Activated naive CD4-positive, alpha-beta T cell treated with anti-CD3 and anti-CD28 coated beads, Interleukin-2, amount 10 ng/mL, durations not matched to agents 7 days and 5 days (primary cell): ENCODE measurements at regions not wholly inside any gene's neighbourhood (a gene's known extent, or its start where the extent isn't known, plus 50 kb on each side); places are given as distances from the start of the nearest gene placed in this dataset.

Experiments used
- CTCF ChIA-PET: fragments of 350-600 bp; sonication (Branson Sonifier 250); formaldehyde crosslinking; loops from one replicate; lab custom pipeline; 2021; ENCODE audit warnings: antibody characterized with exemption; lab: Charles Lee
- DNase-seq: peaks from one replicate; pipeline ENCODE4 v3.0.0-alpha.2; 2020
- H3K27ac Mint-ChIP-seq: one replicate; pipeline ENCODE4 v1.8.0; 2021; ENCODE audit warnings: mild to moderate bottlenecking, moderate library complexity, mixed read lengths
- H3K27me3 Mint-ChIP-seq: one replicate; pipeline ENCODE4 v1.8.0; 2021; ENCODE audit warnings: mild to moderate bottlenecking, mixed read lengths
- H3K36me3 Mint-ChIP-seq: one replicate; pipeline ENCODE4 v1.8.0; 2021; ENCODE audit warnings: mixed read lengths
- H3K4me1 Mint-ChIP-seq: one replicate; pipeline ENCODE4 v1.8.0; 2021; ENCODE audit warnings: mixed read lengths
- H3K4me3 Mint-ChIP-seq: one replicate; pipeline ENCODE4 v1.8.0; 2021; ENCODE audit warnings: mild to moderate bottlenecking, moderate library complexity, mixed read lengths
- H3K9me3 Mint-ChIP-seq: one replicate; pipeline ENCODE4 v1.8.0; 2021; ENCODE audit warnings: mixed read lengths

DNA sequence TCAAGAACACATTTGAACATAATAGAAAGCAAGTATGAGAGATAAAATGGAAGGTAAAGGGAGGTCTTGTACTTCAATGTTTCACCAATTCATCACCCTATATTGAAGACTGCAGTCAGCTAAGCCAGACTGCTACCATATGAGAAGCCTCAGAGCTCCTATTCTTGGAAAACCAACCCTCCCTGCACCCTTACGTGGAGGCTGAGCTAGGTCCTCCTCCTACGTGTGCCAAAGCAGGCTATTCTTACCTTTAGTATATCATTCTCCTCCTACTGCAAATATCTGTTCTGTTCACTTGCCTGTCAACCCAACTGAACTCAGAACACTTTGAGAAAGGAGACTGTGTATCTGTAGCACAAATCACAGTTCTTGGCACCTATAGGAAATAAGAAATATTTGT is 255.8 kb upstream of the HNRNPA3 start:
- H3K9me3 Mint-ChIP-seq: no peaks in the 10 kb centered on the region
- no peaks in the 10 kb centered on the region for H3K4me1 Mint-ChIP-seq
- H3K4me3 Mint-ChIP-seq: no peak overlapping the region
- no peaks in the 10 kb centered on the region for H3K36me3 Mint-ChIP-seq
- CTCF ChIA-PET: interaction anchor here (1.2 kb wide), 1 partner anchor 192 kb away, joined by 4 read pairs; no protein-coding TSS in a partner anchor
- H3K27me3 Mint-ChIP-seq: peaks cover 22% of the 10 kb centered on the region
- no peak overlapping the region for H3K27ac Mint-ChIP-seq
- no peak for DNase-seq

DNA sequence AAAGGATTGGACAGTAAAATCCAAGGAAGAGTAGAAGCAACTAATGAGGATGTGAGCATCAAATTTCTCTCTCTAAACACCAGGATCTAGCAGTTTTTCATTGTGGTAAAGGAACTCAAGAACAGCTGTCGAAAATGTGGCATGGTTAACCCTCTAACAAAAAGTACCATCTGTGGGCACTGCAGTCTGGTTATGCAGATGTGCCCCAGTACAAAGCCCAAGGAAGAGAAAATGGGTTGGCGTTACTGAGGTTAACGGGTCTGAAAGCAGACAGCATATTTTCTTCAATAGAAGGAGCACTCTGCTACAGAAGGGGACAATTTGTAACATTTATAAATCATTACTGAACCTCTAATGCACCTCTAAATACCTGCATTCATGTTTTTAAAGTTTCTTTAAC is 253.0 kb upstream of the HNRNPA3 start:
- Mint-ChIP-seq H3K36me3 (no peaks in the 10 kb centered on the region), H3K27me3 (peaks cover 22% of the 10 kb centered on the region), H3K9me3 (no peaks in the 10 kb centered on the region), H3K27ac (no peak overlapping the region), H3K4me3 (no peak overlapping the region), H3K4me1 (no peaks in the 10 kb centered on the region)
- CTCF ChIA-PET: no interaction called here
- no peak for DNase-seq

GRCh38 chr2:176960061-176960460 is 252.5 kb upstream of the HNRNPA3 start:
- no peak overlapping the region for H3K4me3 Mint-ChIP-seq
- H3K4me1 Mint-ChIP-seq: no peaks in the 10 kb centered on the region
- CTCF ChIA-PET: no interaction called here
- H3K27me3 Mint-ChIP-seq: peaks cover 22% of the 10 kb centered on the region
- DNase-seq: no peak
- no peaks in the 10 kb centered on the region for H3K9me3 Mint-ChIP-seq
- H3K27ac Mint-ChIP-seq: no peak overlapping the region
- no peaks in the 10 kb centered on the region for H3K36me3 Mint-ChIP-seq

DNA sequence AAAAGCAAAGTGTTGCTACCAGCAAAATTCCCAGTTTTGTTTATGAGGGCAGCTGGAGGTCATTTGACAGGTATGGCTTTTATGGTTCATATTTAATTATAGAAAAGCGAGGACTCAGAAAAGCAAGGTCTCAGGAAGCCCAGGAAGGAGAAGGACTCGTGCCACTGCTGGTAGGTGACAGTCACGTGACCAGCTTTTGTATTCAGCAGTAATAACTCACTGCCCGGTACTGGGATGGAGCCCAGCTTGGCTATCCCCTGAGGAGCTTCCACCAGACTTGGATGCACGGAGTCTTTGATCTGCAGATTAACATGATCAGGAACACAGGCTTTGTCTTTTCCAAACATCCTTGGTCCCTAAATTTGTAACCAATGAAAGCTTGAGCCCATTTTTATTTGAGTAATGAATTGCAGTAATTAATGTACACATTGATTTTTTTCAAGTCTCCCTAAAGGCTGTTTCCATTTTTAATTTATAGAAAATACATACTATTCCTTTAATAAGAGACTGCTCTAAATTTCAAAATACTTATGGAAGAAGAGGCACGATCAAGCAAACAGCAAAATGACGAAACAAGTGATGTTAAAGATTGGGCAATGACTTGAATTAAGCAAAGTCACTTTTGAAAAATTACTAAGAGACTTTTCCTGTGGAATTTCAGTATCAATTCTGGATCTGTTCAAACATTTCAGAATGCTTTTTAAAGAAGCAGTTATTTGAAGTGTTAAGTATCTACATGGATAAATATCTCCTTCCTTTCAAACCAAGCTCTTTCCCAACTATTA is 251.7 kb upstream of the HNRNPA3 start:
- H3K9me3 Mint-ChIP-seq: no peaks in the 10 kb centered on the region
- H3K4me1 Mint-ChIP-seq: no peaks in the 10 kb centered on the region
- no peak overlapping the region for H3K4me3 Mint-ChIP-seq
- CTCF ChIA-PET: no interaction called here
- no peak overlapping the region for H3K27ac Mint-ChIP-seq
- H3K27me3 Mint-ChIP-seq: peaks cover 17% of the 10 kb centered on the region
- DNase-seq: no peak
- no peaks in the 10 kb centered on the region for H3K36me3 Mint-ChIP-seq

- H3K4me1 Mint-ChIP-seq: no peaks in the 10 kb centered on the region
- no peaks in the 10 kb centered on the region for H3K36me3 Mint-ChIP-seq
- H3K9me3 Mint-ChIP-seq: no peaks in the 10 kb centered on the region
- H3K27me3 Mint-ChIP-seq: peaks cover 18% of the 10 kb centered on the region
- no peak overlapping the region for H3K27ac Mint-ChIP-seq
- no peak overlapping the region for H3K4me3 Mint-ChIP-seq
- CTCF ChIA-PET: interaction anchor here (0.7 kb wide), 1 partner anchor 47 kb away, joined by 3 read pairs; no protein-coding TSS in a partner anchor
- no peak for DNase-seq
Observed at GRCh38 chr2:176961775-176962619, 250.6 kb upstream of the HNRNPA3 start.

- Mint-ChIP-seq H3K36me3 (no peaks in the 10 kb centered on the region), H3K4me3 (no peak overlapping the region), H3K4me1 (no peaks in the 10 kb centered on the region), H3K27ac (no peak overlapping the region), H3K27me3 (peaks cover 13% of the 10 kb centered on the region), H3K9me3 (no peaks in the 10 kb centered on the region)
- CTCF ChIA-PET: no interaction called here
- no peak for DNase-seq
Observed at GRCh38 chr2:176963568-176964287, 248.9 kb upstream of the HNRNPA3 start.

DNA sequence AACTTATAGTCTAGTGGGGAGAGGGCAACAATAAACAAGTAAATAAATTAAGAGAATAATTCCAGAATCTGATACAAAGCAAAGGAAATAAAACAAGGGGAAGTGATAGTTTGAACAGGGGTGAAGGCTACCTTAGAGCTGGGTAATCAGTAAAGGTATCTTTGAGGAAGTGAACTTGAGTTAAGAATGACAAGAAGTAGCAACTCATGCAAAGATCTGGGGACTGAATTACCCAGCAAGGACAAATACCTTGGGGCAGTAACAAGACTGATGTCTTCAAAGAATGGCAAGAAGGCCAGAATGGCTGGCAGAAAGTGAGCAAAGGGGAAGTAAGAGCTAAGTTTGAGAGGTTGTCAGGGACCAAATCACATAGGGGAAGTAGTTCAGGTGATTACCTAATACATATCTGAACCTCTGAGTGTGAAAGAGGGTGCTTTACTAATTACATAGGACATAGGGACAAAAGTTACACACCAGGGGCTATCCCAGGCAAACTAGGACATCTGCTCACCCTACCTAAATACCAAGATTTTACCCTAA is 244.6 kb upstream of the HNRNPA3 start:
- CTCF ChIA-PET: interaction anchor here (0.7 kb wide), 1 partner anchor 267 kb away, joined by 3 read pairs; no protein-coding TSS in a partner anchor

GRCh38 chr2:176969642-176970359 is 242.8 kb upstream of the HNRNPA3 start:
- H3K4me1 Mint-ChIP-seq: no peaks in the 10 kb centered on the region
- H3K4me3 Mint-ChIP-seq: no peak overlapping the region
- CTCF ChIA-PET: no interaction called here
- no peak overlapping the region for H3K27ac Mint-ChIP-seq
- peaks cover 15% of the 10 kb centered on the region for H3K27me3 Mint-ChIP-seq
- DNase-seq: no peak
- H3K36me3 Mint-ChIP-seq: no peaks in the 10 kb centered on the region
- H3K9me3 Mint-ChIP-seq: no peaks in the 10 kb centered on the region

More for the DNA sequence above, 244.6 kb upstream of the HNRNPA3 start:
- Mint-ChIP-seq H3K4me1 (no peaks in the 10 kb centered on the region), H3K9me3 (no peaks in the 10 kb centered on the region), H3K4me3 (no peak overlapping the region), H3K36me3 (no peaks in the 10 kb centered on the region), H3K27ac (no peak overlapping the region), H3K27me3 (peaks cover 9% of the 10 kb centered on the region)
- DNase-seq: no peak

DNA sequence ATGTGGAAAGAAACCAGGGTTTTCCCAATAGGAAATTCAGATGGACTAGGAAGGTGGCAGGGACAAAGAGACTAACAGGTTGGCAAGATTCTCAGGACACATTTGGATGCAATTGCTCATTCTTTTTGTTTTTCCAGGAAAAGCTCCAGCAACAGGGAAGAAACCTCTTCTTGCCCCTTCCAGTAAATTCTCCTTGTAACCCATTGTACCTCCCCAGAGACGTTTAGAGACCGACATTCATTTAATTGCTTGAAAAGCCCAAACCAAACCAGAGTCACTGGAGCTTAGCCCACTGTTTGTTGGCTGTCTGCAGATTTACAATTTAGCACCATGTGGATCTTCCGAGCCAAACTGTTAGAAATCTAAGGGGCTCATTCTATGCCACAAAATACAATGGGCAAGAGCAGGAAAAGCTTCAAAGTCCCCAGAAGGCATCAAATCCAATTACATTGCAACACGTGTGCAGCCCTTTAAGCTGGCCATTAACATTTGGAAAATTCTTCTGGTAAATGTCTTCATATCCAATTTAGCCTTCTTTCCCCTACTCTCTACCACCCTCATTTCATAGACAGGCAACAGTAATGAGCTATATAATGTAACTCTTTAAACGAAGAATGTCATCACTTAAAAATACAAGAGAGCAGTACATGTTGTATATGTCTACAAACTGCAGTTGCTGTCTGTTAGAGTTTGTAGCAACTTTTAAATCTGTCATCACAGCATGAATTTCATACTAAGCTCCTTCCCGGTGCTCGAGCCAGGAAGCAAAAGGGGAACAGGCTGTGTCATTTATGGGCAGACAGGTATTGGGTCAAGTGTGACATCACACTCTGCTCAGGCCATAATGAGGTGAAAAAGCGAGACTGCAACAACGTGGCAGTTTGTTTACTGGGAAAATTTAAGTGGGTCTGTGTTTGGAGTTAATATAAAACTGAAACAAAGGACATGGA is 235.6 kb upstream of the HNRNPA3 start:
- no peaks in the 10 kb centered on the region for H3K4me1 Mint-ChIP-seq
- CTCF ChIA-PET: no interaction called here
- no peaks in the 10 kb centered on the region for H3K9me3 Mint-ChIP-seq
- no peak overlapping the region for H3K27ac Mint-ChIP-seq
- peaks cover 11% of the 10 kb centered on the region for H3K27me3 Mint-ChIP-seq
- H3K36me3 Mint-ChIP-seq: no peaks in the 10 kb centered on the region
- H3K4me3 Mint-ChIP-seq: no peak overlapping the region
- DNase-seq: no peak

DNA sequence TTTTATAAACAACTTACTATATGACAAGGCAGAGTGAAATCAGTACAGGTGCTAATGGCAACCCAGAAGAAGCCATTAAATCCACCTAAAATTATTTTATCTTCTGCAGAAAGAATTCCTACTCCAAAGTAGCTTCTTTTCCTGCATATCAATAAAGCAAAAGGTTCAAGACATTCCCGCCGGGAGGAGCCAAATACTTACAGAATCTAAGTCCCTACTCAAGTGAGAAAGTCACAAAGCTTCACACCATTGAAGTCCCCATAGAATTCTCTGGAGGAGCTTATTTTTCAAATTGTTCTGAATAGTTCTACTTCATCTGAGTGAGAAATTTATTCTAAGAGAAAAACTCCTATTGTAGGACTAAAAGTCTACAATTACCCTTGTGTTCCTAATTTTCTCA is 233.7 kb upstream of the HNRNPA3 start:
- Mint-ChIP-seq H3K36me3 (no peaks in the 10 kb centered on the region), H3K27ac (no peak overlapping the region), H3K4me3 (no peak overlapping the region), H3K4me1 (no peaks in the 10 kb centered on the region), H3K27me3 (peaks cover 8% of the 10 kb centered on the region), H3K9me3 (no peaks in the 10 kb centered on the region)
- DNase-seq: no peak
- CTCF ChIA-PET: no interaction called here

DNA sequence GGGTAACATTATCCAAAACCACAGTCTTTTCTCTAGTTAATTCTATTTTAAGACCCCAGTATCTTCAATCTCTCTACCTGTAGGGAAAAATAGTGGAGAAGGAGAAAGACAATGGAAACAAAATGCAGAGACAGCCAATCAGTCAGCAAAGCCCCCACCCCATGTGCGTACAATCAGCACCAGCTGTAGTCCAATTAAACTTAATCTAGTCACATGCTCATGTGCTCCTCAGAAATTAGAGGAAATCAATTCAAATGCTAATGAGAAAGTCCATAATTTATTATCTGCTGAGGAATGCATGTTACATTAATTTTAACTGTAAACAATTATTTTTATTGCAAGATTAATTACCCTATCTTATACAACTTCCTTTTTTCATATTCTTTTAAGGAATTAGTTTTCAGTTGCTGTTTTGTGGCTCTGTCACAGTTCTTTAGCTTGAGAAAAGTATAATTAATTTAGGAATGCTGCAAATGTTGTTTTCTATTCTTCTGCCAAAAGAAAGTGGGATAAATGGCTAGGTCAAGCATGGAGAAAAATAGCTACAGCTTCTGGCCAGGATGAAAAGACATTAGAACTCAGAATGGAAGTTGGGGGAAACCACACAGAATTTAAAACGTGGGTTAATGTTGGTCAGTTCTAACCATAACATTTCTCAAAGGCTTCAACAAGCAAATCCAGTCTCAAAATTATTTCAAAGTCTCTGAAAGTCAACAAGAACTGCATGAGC is 232.4 kb upstream of the HNRNPA3 start:
- Mint-ChIP-seq H3K27me3 (peaks cover 4% of the 10 kb centered on the region), H3K36me3 (no peaks in the 10 kb centered on the region), H3K27ac (no peak overlapping the region), H3K9me3 (no peaks in the 10 kb centered on the region), H3K4me1 (no peaks in the 10 kb centered on the region), H3K4me3 (no peak overlapping the region)
- no peak for DNase-seq
- CTCF ChIA-PET: no interaction called here

DNA sequence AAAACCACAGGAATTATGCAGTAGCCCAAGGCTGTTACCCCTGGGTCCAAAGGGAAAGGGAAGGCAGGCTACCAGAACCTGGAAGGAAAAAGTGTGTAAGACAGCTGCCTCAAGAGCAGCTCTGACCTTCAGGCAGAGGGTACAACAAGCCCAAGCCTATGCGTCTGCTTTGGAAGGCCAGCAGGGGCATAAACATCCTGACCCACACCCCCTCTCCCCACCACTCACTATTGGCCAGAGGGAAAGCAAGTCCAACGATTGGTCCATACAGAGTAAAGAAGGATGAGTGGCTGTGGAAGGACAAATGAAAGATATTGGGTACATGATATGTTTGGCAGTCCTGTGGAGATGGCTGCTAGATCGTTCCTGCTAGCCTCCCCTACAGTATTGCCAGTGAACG is 227.6 kb upstream of the HNRNPA3 start:
- no peaks in the 10 kb centered on the region for H3K36me3 Mint-ChIP-seq
- peaks cover 4% of the 10 kb centered on the region for H3K27me3 Mint-ChIP-seq
- no peak overlapping the region for H3K4me3 Mint-ChIP-seq
- CTCF ChIA-PET: interaction anchor here (0.7 kb wide), 1 partner anchor 154 kb away, joined by 3 read pairs; no protein-coding TSS in a partner anchor
- H3K27ac Mint-ChIP-seq: no peak overlapping the region
- DNase-seq: no peak
- no peaks in the 10 kb centered on the region for H3K9me3 Mint-ChIP-seq
- H3K4me1 Mint-ChIP-seq: no peaks in the 10 kb centered on the region
